ENCODE measurements at regions not wholly inside any gene's neighbourhood (a gene's known extent, or its start where the extent isn't known, plus 50 kb on each side); places are given as distances from the start of the nearest gene placed in this dataset.

DNA sequence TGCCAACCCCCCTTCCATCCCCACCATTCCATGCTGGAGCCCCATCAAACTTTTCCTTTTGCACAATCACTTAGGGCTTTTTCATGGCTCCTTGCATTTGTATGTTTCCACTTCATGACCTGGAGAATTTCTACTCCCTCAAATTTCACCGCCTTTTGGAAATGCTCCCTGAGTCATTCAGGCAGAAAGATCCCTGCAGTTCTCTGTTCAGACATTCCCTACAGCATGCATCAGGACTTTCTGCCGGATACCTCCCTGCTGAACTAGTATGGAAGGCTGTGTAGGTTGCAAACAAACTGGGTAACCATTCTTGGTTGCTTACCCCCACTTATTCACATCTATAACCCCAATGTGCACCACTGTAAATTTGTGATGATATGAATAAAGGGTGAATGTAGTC, 389.6 kb upstream of the CELF4 start:
- Histone ChIP-seq H2AFZ (ENCODE audit: low read depth, low read length, severe bottlenecking) (no peak overlapping the region), H3F3A (ENCODE audit: insufficient read depth) (no peaks in the 10 kb centered on the region), H3K27me3 (ENCODE audit: low read length) (no peaks in the 10 kb centered on the region), H3K9ac (ENCODE audit: low read length) (no peak overlapping the region), H4K20me1 (ENCODE audit: low read depth, low read length) (no peaks in the 10 kb centered on the region), H3K79me2 (ENCODE audit: insufficient read depth, low read length) (no peaks in the 10 kb centered on the region), H3K9me2 (replicated peaks; ENCODE audit: insufficient read depth, low read length) (no peaks in the 10 kb centered on the region), H3K9me3 (ENCODE audit: insufficient read depth, low read length) (no peaks in the 10 kb centered on the region; the same call in 1 of the 2 replicates), H3K36me3 (ENCODE audit: low read length) (no peaks in the 10 kb centered on the region), H3K27ac (ENCODE audit: low read depth, low read length) (no peak overlapping the region), H3K4me2 (ENCODE audit: low read depth, low read length, poor library complexity, severe bottlenecking) (no peak overlapping the region), H3K4me3 (ENCODE audit: insufficient read depth, low read length, poor library complexity, severe bottlenecking) (no peak overlapping the region)
- TF ChIP-seq CTCF (IDR thresholded peaks at IDR 0.05; ENCODE audit: insufficient read depth, low read length, poor library complexity, severe bottlenecking) = no peak
- TF ChIP-seq EZH2phosphoT487 (conservative IDR thresholded peaks at IDR 0.05; ENCODE audit: low read length) = no peak

- Histone ChIP-seq H2AFZ (ENCODE audit: low read depth, low read length, severe bottlenecking) (no peak overlapping the region), H3K4me3 (ENCODE audit: insufficient read depth, low read length, poor library complexity, severe bottlenecking) (no peak overlapping the region), H3K9me2 (replicated peaks; ENCODE audit: insufficient read depth, low read length) (no peaks in the 10 kb centered on the region), H3K4me2 (ENCODE audit: low read depth, low read length, poor library complexity, severe bottlenecking) (no peak overlapping the region), H4K20me1 (ENCODE audit: low read depth, low read length) (no peaks in the 10 kb centered on the region), H3K36me3 (ENCODE audit: low read length) (no peaks in the 10 kb centered on the region), H3K9me3 (ENCODE audit: insufficient read depth, low read length) (no peaks in the 10 kb centered on the region; the same call in 1 of the 2 replicates), H3F3A (ENCODE audit: insufficient read depth) (no peaks in the 10 kb centered on the region), H3K79me2 (ENCODE audit: insufficient read depth, low read length) (no peaks in the 10 kb centered on the region), H3K27me3 (ENCODE audit: low read length) (no peaks in the 10 kb centered on the region), H3K9ac (ENCODE audit: low read length) (no peak overlapping the region), H3K27ac (ENCODE audit: low read depth, low read length) (no peak overlapping the region)
- TF ChIP-seq CTCF (IDR thresholded peaks at IDR 0.05; ENCODE audit: insufficient read depth, low read length, poor library complexity, severe bottlenecking) = no peak
- no peak for TF ChIP-seq EZH2phosphoT487 (conservative IDR thresholded peaks at IDR 0.05; ENCODE audit: low read length)
Measured at GRCh38 chr18:37953876-37954275, 388.3 kb upstream of the CELF4 start.

DNA sequence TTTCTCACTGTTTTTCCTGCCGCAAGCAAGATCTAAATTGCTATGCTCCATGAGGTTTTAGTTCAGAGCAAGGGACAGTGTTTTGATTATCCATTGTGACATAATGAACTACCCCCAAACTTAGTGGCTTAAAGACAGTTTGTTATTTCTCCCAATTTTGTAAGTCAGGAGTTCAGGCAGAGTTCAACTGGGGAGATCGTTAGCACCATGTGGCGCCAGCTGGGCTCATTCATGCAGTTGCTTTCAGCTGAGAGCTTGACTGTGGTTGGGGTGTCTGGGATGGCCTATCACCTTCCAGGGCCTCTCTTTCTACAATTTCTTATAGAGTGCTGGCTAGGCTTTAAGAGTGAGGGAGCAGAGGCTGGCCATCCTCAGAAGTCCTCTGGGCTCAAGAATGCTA, 382.9 kb upstream of the CELF4 start:
- Histone ChIP-seq H3K9me3 (ENCODE audit: insufficient read depth, low read length) (no peaks in the 10 kb centered on the region; the same call in 1 of the 2 replicates), H3K4me2 (ENCODE audit: low read depth, low read length, poor library complexity, severe bottlenecking) (no peak overlapping the region), H3K9ac (ENCODE audit: low read length) (no peak overlapping the region), H2AFZ (ENCODE audit: low read depth, low read length, severe bottlenecking) (no peak overlapping the region), H3F3A (ENCODE audit: insufficient read depth) (no peaks in the 10 kb centered on the region), H3K27me3 (ENCODE audit: low read length) (no peaks in the 10 kb centered on the region), H3K79me2 (ENCODE audit: insufficient read depth, low read length) (no peaks in the 10 kb centered on the region), H3K36me3 (ENCODE audit: low read length) (no peaks in the 10 kb centered on the region), H4K20me1 (ENCODE audit: low read depth, low read length) (no peaks in the 10 kb centered on the region), H3K9me2 (replicated peaks; ENCODE audit: insufficient read depth, low read length) (no peaks in the 10 kb centered on the region), H3K4me3 (ENCODE audit: insufficient read depth, low read length, poor library complexity, severe bottlenecking) (no peak overlapping the region), H3K27ac (ENCODE audit: low read depth, low read length) (no peak overlapping the region)
- TF ChIP-seq EZH2phosphoT487 (conservative IDR thresholded peaks at IDR 0.05; ENCODE audit: low read length) = no peak
- TF ChIP-seq CTCF (IDR thresholded peaks at IDR 0.05; ENCODE audit: insufficient read depth, low read length, poor library complexity, severe bottlenecking) = no peak

Data from SU-DHL-6 (cell line).